Hematopoietic multipotent progenitor cell treated with erythropoietin and hydrocortisone succinate and interleukin-3 and kit ligand, for 17 days (in vitro differentiated cells): ENCODE measurements at regions not wholly inside any gene's neighbourhood (a gene's known extent, or its start where the extent isn't known, plus 50 kb on each side); places are given as distances from the start of the nearest gene placed in this dataset.

ENCODE experiments used
- DNase-seq: peaks from one replicate; pipeline ENCODE4 v3.0.0-alpha.2; 2015; ENCODE audit warnings: low spot score

GRCh38 chr1:56355918-56356317 lies 223.4 kb downstream of the PLPP3 start:
- DNase-seq = no peak

GRCh38 chr1:56355422-56355821 lies 223.9 kb downstream of the PLPP3 start:
- DNase-seq = no peak

GRCh38 chr1:56345831-56346230 lies 233.5 kb downstream of the PLPP3 start:
- no peak for DNase-seq

GRCh38 chr1:56340977-56341376 lies 238.4 kb downstream of the PLPP3 start:
- DNase-seq = no peak

- DNase-seq = no peak
These were observed 239.4 kb downstream of the PLPP3 start for GRCh38 chr1:56339786-56340465.

- no peak for DNase-seq
These were observed 240.3 kb downstream of the PLPP3 start for GRCh38 chr1:56339093-56339492.

- DNase-seq = no peak
These were observed 242.4 kb downstream of the PLPP3 start for GRCh38 chr1:56336982-56337381.

- no peak for DNase-seq
These were observed 244.0 kb downstream of the PLPP3 start for GRCh38 chr1:56335394-56335793.

- DNase-seq = no peak
These were observed 245.3 kb downstream of the PLPP3 start for GRCh38 chr1:56334047-56334446.

GRCh38 chr1:56333461-56333860 lies 245.9 kb downstream of the PLPP3 start:
- DNase-seq = no peak

- DNase-seq = no peak
These were observed 247.3 kb downstream of the PLPP3 start for GRCh38 chr1:56331892-56332567.

GRCh38 chr1:56331207-56331891 lies 248.0 kb downstream of the PLPP3 start:
- no peak for DNase-seq

- no peak for DNase-seq
These were observed 248.9 kb downstream of the PLPP3 start for GRCh38 chr1:56330391-56331026.

- DNase-seq = no peak
These were observed 249.4 kb downstream of the PLPP3 start for GRCh38 chr1:56329970-56330369.

GRCh38 chr1:56327195-56327594 lies 252.2 kb downstream of the PLPP3 start:
- DNase-seq = no peak

- DNase-seq = no peak
These were observed 253.3 kb downstream of the PLPP3 start for GRCh38 chr1:56326056-56326455.

GRCh38 chr1:56324504-56324903 lies 254.9 kb downstream of the PLPP3 start:
- DNase-seq = no peak

- DNase-seq = no peak
These were observed 257.2 kb downstream of the PLPP3 start for GRCh38 chr1:56322211-56322610.

- DNase-seq = no peak
These were observed 258.2 kb downstream of the PLPP3 start for GRCh38 chr1:56321150-56321490.

GRCh38 chr1:56320464-56321149 lies 258.8 kb downstream of the PLPP3 start:
- DNase-seq = no peak

GRCh38 chr1:56317722-56318121 lies 261.6 kb downstream of the PLPP3 start:
- no peak for DNase-seq

- no peak for DNase-seq
These were observed 263.9 kb downstream of the PLPP3 start for GRCh38 chr1:56315293-56315942.
